ENCODE measurements at regions not wholly inside any gene's neighbourhood (a gene's known extent, or its start where the extent isn't known, plus 50 kb on each side); places are given as distances from the start of the nearest gene placed in this dataset.

DNA sequence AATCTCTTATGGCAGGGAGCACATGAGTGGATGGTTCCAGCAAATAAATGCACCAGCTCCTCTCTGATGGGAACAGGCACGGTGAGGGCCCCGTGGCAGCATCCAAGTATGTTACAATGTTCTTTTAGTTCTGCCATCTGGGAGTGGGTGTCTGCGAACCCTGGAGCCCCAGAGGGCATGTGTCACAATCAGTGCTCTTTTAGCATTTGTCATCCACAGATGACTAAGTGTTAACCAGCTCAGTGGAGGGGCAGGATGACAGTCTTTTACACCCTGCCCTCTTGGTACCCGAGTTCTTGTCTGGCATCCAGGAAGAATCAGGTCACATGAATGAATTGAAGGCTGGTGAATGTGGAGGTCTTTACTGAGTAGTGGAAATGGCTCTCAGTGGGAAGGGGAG lies 560.4 kb upstream of the FLRT2 start:
- Histone ChIP-seq H3K4me3 (no peak overlapping the region), H3K79me2 (replicated peaks; ENCODE audit: insufficient read depth) (no peaks in the 10 kb centered on the region), H3F3A (replicated peaks; ENCODE audit: low read depth) (no peaks in the 10 kb centered on the region), H3K27ac (ENCODE audit: low read depth) (no peak overlapping the region), H3K27me3 (ENCODE audit: insufficient read depth) (no peaks in the 10 kb centered on the region), H3K4me1 (ENCODE audit: insufficient read depth) (peaks cover 5% of the 10 kb centered on the region; the same call in 1 of the 2 replicates), H3K36me3 (ENCODE audit: insufficient read depth) (no peaks in the 10 kb centered on the region), H4K20me1 (replicated peaks; ENCODE audit: insufficient read depth) (no peaks in the 10 kb centered on the region), H3K4me2 (no peak overlapping the region), H3K9me2 (ENCODE audit: insufficient read depth) (no peaks in the 10 kb centered on the region; the same call in 1 of the 2 replicates), H2AFZ (peak overlapping the region; percentile 29; the same call in 1 of the 2 replicates)
- TF ChIP-seq CREB1 (CRISPR knock-in tag; IDR thresholded peaks at IDR 0.05; ENCODE audit: low read depth) (no peak), ZNF462 (CRISPR knock-in tag; IDR thresholded peaks at IDR 0.05) (no peak), ZNF331 (CRISPR knock-in tag; IDR thresholded peaks at IDR 0.05; ENCODE audit: low read depth) (no peak), EZH2phosphoT487 (IDR thresholded peaks at IDR 0.05; ENCODE audit: unreplicated experiment) (no peak)
- TF ChIP-seq, protein P1, sequence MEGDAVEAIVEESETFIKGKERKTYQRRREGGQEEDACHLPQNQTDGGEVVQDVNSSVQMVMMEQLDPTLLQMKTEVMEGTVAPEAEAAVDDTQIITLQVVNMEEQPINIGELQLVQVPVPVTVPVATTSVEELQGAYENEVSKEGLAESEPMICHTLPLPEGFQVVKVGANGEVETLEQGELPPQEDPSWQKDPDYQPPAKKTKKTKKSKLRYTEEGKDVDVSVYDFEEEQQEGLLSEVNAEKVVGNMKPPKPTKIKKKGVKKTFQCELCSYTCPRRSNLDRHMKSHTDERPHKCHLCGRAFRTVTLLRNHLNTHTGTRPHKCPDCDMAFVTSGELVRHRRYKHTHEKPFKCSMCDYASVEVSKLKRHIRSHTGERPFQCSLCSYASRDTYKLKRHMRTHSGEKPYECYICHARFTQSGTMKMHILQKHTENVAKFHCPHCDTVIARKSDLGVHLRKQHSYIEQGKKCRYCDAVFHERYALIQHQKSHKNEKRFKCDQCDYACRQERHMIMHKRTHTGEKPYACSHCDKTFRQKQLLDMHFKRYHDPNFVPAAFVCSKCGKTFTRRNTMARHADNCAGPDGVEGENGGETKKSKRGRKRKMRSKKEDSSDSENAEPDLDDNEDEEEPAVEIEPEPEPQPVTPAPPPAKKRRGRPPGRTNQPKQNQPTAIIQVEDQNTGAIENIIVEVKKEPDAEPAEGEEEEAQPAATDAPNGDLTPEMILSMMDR (conservative IDR thresholded peaks at IDR 0.05; ENCODE audit: low read depth in 2 of 2): no peak
- TF ChIP-seq, protein P2, sequence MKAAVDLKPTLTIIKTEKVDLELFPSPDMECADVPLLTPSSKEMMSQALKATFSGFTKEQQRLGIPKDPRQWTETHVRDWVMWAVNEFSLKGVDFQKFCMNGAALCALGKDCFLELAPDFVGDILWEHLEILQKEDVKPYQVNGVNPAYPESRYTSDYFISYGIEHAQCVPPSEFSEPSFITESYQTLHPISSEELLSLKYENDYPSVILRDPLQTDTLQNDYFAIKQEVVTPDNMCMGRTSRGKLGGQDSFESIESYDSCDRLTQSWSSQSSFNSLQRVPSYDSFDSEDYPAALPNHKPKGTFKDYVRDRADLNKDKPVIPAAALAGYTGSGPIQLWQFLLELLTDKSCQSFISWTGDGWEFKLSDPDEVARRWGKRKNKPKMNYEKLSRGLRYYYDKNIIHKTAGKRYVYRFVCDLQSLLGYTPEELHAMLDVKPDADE (IDR thresholded peaks at IDR 0.05): no peak
- Mint-ChIP-seq H3K9me3 (no peaks in the 10 kb centered on the region), H3K27me3 (ENCODE audit: insufficient read depth, low read depth, poor library complexity) (no peaks in the 10 kb centered on the region), H3K36me3 (ENCODE audit: low read depth) (no peaks in the 10 kb centered on the region), H3K4me1 (peaks cover 15% of the 10 kb centered on the region), H3K27ac (no peak overlapping the region), H3K4me3 (no peak overlapping the region)
- ATAC-seq (no peak), DNase-seq (ENCODE audit: low spot score) (no peak)

Measured in GM23338 (cell line).